NAMALWA (cell line): ENCODE measurements at regions not wholly inside any gene's neighbourhood (a gene's known extent, or its start where the extent isn't known, plus 50 kb on each side); places are given as distances from the start of the nearest gene placed in this dataset.
"Not testable (repeated sequence)": the region's sequence is repeated elsewhere in the genome, so short reads cannot be mapped to it uniquely, and the experiment has no call there.

Source experiments
- DNase-seq: peaks from one replicate; pipeline ENCODE4 v3.0.0-alpha.2; 2015; ENCODE audit warnings: low spot score

DNA sequence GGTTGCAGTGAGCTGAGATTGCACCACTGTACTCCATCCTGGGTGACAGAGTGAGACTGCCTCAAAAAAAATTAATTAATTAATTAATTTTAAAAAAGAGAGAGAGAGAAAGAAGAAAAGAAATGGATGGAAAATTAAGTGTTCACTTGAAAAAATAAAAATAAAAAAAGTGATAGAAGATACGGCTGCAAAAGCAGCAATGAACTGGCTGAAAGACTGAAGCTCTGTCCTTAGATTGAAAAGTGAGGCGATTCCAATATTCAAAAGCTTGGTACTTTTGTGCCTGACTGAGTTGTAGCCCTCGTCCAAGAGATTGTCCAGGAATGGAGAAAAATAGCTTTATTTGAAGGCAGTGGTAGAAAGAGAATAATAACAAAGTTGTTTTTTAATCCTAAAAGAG, 154.6 kb downstream of the ADSS2 start:
- DNase-seq, result no peak

DNA sequence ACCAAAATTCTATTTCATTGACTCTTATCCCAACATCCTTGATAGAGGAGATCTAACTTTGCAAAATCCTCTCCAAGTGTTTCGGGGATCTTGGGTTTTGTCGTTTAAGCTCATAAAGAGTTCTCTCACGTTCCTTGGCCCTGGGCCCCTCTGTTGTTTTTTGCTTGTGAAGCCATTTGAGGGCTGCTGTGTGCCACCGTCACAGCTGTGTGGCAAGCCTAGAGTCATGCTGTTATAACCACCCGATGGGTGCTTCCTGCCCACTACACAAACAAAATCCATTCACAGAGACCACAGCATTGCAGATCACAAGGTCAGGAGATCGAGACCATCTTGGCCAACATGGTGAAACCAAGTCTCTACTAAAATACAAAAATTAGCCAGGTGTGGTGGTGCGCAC, 154.1 kb downstream of the ADSS2 start:
- no peak for DNase-seq

DNA sequence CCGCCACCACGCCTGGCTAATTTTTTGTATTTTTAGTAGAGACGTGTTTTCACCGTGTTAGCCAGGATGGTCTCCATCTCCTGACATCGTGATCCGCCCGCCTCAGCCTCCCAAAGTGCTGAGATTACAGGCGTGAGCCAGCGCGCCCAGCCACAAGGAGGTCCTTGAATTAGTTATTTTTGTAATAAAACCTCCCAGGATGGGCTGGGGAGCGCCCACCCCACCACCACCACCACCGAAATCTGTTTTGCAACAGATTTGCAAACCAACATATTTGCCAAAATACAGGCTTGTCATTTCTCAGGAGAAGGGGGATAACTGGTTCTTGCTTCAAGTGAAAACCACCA, 151.7 kb downstream of the ADSS2 start:
- DNase-seq, result not testable (repeated sequence)

DNA sequence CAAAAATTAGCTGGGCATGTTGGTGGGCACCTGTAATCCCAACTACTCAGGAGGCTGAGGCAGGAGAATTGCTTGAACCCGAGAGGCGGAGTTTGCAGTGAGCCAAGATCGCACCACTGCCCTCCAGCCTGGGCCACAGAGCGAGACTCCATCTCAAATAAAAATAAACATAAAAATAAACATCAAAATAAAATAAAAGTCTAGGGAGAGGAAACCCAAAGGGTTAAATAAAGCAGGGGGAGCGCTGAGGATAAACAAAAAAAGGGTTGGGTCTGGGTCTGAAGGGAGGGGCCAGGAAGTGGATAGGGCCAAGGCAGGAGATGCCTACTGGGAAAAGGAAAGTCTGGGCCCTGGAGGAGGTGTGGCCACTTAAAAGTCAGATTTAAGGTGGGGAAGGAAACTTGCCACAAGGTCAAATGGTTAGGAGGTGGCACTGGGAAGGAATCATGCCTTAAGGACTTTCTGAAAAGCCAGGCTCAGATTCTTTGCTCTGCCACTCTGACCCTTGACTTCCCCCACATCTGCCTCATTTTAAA, 150.0 kb downstream of the ADSS2 start:
- DNase-seq, result no peak

DNA sequence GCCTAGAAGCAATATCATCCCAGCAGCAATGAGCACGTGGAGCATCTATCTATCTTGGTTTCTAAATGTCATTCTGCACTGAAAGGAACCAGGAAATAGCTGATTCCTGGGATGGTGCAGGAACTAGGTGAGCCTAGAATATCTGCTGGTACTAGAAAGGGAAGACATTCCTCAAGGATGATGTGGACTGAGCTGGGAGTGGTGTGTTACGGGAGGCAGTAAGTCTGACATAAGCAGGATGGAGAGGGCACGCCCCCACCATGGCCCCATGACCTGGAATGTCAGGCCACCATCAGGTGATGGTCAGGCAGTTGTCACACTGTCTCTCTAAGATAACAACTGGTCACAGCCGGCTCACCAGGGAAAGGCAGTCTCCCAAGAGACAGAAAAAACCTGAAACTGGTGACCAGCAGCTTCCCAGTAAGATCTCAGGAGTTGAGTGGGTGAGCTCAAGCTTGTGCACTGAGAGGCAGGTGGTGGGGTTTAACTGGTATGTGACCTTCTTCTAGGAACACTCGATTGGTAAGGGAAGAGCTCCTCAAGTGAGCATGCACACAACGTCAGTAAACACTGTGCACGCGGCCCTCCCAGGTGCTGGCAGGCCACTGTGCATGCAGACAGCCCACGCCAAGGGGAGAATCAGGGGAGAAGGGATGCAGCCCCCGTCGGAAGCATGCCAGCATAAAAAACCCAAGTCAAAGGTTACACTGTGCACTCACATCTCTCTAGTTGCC, 148.7 kb downstream of the ADSS2 start:
- DNase-seq, result no peak

DNA sequence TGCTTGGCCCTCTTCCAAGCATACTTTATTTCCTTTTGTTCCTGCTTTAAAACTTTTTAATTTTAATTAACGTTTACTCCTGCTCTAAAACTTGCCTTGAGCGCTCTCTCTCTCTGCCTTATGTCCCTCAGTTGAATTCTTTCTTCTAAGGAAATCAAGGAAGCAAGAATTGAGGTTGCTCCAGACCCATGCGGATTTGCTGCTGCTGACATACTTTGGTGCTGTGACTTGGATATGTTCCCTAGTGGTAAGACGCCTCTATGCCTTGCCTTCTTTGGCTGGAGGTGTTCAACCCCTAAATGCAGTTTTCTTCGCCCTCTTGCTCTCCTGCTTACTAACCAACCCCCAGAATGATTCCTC, 148.1 kb downstream of the ADSS2 start:
- no peak for DNase-seq

DNA sequence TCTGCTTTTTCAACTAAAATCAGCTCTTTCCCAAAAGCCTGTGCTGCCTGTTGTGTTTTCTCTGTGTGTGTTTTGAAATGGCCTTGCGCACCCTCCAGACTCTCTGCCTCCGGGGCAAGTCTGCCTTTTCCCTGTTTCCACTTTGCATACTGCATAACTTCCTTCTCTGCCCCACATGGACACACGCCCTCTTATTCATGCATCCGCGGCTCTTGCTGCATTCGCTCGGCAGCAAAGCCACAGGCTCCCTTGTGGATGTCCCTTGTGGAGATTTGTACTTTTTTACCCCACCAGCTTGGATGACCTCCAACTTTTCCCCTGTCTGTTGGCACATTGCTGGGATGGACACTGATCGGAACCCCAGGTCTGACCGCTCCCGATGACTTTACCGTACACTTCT, 147.6 kb downstream of the ADSS2 start:
- DNase-seq, result no peak

DNA sequence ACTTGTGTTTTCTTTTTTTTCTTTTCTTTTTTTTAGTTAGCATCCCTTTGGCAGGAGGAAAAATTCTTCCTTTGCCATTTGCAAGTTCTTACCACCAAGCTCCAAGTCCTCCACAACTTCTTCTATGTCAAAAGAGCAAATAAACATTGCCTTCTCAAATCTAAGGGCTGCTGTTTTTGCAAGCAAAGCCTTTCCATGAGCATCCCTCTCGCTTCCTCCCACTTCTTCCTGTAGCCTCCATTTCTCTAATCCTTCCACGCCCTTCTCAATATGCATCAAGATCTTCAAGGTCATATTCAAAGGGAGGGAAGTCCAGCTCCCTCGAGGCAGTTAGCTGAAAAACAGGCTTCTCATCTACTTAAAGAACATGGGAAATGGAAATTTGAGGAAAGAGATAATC, 147.1 kb downstream of the ADSS2 start:
- no peak for DNase-seq

DNA sequence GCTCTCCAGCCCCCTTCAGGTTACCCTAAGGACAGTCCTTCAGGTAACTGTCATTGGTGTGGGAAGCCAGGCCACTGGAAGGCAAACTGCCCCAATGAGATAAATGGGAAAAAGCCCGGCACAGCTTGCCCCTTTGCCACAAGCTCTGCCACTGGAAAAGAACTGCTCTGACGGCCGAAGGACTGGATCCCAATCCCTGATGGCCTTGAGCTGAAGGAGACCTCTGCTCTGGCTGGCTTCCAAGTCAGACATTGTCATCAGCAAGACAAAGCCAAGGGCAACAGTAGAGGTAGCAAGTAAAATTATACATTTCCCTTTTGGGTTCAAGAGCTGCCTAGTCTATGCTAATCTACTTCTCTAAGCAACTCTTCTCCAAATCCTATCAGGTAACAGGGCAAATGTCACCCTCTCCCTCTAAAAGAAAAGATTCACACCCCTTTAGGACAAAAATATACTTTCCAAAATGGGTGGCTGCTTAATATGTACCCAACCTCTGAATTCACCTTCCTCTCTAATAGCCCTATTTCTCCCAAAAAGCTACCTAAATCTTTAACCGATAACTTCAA, 145.8 kb downstream of the ADSS2 start:
- no peak for DNase-seq

DNA sequence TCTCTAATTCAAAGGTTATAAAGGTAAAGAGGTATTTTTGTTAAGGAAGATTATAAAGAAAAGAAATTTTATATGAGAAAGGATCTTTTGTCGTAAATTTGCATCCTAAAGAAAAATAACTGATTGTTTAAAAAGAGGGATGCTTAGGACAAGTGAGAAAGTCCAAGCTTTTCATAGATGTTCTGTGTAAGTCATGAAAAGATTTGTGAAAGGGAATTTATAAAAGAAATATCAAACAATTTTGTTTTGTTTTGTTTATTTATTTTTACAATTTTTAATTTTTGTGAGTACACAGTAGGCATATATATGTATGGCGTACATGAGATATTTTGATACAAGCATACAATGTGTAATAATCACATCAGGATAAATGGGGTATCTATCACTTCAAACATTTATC, 145.2 kb downstream of the ADSS2 start:
- DNase-seq, result no peak

DNA sequence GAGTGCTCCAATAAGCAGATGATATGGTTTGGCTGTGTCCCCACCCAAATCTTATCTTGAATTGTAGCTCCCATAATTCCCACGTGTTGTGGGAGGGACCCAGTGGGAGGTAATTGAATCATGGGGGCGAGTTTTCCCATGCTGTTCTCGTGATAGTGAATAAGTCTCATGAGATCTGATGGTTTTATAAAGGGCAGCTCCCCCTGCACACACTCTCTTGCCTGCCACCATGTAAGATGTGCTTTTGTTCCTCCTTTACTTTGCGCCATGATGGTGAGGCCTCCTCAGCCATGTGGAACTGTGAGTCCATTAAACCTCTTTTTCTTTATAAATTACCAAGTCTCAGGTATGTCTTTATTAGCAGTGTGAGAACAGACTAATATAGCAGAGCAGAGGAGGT, 142.5 kb downstream of the ADSS2 start:
- not testable (repeated sequence) for DNase-seq

DNA sequence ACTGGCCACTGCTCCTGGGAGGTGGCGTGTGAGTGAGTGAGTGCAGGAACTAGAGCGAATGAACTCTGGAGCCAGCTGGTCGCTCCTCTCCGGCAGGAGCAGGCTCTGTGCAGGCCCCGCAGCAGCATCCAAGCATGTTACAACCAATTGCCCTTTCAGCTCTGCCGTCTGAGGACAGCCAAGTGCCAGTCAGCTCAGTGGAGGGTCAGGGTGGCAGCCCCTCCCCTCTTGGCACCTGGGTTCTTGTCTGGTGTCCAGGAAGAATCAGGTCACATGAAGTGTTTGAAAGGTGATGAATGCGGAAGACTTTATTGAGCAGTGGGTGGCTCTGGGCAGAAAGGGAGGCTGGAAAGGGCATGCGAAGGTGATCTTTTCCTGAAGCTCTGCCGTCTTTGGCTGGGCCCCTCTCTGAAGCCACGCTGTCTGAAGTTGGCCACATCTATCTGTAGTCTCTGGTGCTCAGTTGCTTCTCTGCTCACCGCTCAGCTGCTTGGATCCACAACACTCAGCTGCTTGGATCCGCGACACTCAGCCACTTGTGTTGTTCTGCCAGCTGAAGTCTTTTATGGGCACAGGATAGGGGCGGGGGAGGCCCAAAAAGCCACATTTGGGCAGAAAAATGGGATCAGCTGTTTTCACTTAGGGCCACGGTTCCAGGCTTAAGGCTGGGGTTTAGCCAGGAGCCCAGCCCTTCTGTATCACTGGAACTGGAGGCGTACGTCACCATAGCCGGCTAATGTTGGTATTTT, 139.8 kb downstream of the ADSS2 start:
- DNase-seq, result no peak

DNA sequence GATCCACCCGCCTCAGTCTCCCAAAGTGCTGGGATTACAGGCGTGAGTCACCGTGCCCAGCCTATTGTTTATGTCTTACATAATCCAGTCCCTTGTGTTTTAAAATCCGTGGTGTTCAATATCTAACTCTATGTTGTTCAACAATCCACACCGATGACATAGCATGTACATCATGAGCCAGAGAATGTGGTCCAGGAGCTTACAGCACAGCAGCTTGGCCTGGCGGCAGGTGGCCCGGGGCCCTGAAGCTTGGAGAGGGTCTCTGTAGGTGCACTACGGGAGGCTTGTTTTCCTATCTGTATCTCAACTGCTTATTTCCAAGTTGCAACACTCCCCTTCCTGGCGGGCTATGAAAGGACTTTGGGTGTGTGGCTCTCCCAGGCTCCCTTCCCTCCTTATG, 138.4 kb downstream of the ADSS2 start:
- no peak for DNase-seq

DNA sequence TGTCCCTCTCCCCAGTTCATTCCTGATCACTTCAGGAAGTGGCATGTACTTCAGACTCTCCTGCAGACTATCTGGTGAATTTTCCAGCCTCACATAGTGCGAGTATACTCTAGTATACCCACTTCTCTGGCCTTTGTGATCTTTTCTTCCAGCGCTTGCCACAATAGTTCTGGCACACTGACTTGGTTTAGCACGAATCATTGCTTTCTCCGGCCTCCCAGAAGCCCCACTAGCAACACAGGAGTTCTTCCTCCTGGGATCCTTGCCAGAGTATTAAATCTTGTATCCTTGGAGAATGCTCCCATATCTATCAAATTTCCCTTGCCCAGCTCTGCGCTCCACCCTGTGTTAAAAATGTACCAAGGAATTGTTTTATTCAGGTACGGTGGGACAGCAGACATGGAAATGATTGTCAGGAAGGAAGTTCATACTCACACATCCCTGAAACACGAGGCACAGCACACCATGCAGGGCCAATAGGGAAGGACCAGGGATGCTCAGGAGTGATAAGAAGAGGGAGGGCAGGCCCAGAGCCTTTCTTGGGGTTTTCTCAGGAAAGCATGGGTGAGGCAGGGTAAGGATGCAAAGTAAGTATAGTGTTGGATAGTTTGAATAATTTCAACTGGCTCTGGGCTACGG, 136.7 kb downstream of the ADSS2 start:
- no peak for DNase-seq

DNA sequence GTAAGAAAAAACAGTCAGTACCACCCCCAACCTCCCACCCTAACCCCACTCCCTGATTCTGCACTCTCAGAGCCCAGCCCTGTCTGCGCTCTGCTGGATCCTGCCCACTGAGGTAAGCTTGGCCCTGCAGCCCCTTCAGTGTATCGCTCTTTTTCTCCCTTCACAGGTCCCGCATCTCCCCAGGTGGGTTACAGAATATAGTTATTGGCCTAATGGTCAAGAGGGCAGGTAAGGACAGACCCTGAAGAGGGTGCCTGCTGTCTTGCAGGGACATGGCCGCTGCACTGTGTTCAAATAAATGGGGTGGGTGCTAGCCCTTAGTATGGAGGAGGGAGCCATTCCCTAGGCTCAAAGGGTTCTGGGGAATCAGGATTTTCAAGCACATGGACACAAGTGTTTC, 135.7 kb downstream of the ADSS2 start:
- DNase-seq, result no peak

DNA sequence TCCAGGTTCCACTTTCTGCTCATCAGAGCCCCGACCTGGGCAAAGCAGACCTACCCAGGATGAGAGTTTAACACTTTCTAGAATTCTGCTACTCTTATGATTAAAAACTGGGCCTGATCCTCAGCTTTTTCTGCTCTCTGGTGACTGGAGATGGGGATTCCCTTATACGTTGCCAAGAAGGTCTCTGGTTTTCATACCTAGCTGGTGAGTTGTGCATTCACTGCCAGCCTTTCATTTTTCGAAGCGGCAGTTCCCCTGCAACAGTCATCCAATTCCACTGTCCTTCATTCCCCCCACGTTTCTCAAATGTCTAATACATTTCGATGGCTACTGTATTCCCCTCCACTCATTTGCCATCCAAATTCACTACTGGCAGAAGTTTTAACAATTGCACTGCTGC, 135.3 kb downstream of the ADSS2 start:
- DNase-seq, result no peak

DNA sequence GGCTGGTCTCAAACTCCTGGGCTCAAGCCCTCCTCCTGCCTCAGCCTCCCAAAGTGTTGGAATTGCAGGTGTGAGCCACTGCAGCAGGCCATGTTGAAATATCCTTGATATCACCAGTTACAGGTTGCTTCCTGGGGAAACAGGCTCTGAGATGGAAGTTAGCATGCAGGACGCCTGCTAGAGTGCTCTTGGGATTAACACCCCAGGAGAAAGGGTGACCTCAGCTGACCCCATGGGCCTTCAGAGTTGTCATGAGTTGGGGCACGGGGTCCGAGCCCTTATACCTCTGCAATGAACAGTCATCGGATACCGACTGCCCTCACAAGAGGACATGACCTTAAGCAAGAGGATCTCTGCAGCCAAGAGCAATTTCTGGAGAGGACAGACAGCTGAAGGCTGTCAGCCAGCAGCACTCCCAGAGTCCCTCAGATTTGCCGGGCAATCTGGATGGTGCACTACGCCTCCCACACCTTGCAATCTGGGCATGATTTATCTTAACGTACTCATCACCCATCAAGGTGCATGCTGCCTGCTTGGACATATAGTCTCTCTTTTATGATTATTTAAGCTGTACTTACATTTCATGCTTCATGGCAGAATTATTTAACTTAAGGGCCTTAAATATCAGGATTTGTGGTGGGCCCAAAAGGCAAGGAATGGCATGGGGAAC, 134.6 kb downstream of the ADSS2 start:
- no peak for DNase-seq

DNA sequence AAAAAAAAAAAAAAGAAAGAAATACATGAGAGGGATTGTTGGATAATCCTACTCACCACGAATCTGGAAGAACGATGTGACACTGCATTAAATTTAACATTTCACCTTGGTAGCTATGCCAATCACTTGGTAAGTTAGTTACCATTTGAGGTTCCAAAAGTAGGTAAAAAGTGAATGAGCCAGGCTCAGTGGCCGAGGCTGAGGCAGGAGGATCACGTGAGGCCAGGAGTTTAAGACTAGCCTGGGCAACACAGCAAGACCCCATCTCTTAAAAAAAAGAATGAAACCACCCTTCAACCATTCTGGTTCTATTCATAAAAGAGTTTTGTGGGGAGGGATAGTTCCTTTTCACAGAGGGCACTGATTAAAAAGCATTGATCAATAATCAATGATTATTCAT, 133.6 kb downstream of the ADSS2 start:
- DNase-seq, result no peak

DNA sequence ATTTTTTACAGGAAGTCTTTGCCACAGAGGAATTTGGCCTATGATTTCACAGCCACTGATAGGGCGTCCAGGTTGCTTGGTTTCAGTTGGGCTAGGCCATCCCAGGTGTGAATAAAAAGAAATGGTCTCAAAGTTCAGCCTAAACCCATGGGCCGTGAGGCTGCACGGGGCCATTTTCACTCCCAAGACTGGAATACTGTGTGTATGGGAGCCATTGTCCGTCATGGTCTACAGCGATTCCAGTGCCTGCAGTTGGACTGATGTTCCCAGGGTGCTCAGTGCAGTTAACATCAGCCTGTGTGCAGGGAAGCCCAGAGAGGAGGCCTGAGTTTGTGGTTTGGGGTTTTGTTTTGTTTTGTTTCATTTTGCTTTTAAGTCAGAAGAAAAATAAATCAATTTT, 133.2 kb downstream of the ADSS2 start:
- DNase-seq, result no peak

DNA sequence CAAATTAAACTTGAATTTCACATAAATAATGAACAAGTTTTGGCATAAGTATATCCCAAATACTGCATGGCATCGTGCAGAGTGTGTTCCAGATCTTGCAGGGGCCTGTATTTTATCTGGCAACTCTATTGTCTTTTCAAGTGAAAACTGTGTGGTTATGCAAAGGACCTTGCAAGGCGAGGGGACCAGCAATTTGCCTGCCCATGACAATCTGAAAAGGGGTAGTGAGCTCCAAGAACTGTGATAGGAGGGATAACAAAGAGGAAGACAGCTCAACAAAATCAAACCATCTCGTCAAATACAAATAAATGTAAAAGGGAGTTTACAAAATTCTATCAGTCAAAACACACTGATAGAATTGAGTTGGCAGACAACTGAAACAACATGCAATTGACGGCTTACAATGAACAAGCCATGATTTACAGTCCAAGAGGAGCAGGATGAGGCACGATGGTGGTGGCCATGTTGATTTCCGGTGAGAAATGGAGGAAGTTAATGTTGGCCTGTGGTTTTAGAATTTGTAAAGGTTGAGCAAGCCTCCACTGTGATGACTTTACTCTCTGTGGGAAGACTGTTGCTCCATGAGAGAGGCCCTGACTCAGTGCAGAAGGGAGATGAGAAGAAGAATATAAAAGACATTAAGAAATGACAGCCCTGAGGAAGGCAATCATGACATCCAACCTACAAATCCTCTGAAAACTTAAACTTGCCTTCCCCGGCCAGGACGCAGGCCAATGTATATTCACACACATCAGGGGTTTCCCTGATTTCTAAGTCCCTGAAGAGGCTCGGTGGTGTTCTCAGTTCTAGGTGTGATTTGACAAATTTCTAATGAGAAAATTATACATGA, 132.2 kb downstream of the ADSS2 start:
- peak; percentile 24 for DNase-seq

DNA sequence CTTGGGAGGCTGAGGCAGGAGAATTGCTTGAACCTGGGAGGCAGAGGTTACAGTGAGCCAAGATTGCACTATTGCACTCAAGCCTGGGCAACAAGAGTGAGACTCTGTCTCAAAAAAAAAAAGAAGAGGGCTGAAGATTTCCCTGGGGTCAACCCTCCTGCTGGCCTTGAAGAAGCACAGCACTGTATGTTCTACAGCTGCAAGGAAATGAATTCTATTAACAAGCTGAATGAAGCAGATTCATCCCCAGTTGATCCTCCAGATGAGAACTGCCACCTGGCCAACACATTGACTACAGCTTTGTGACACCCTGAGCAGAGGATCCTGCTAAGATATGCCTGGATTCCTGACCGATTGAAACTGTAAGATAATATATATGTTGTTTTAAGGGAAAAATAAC, 129.5 kb downstream of the ADSS2 start:
- no peak for DNase-seq
